Liver (tissue), 8 donors: ENCODE measurements at regions not wholly inside any gene's neighbourhood (a gene's known extent, or its start where the extent isn't known, plus 50 kb on each side); places are given as distances from the start of the nearest gene placed in this dataset.

Experiments used
- DNase-seq: peaks from one replicate; pipeline ENCODE4 v3.0.0-alpha.2; 2017; ENCODE audit warnings: low spot score
- H3K27ac ChIP-seq, 2 donors: one replicate each; pipeline ENCODE4 v1.7.0; 2013; ENCODE audit warnings: inconsistent platforms in 2 of 2, low read length in 2 of 2, control low read depth in 1 of 2, low read depth in 1 of 2, mild to moderate bottlenecking in 1 of 2
- H3K27me3 ChIP-seq, 4 donors: one replicate each; pipeline versions ENCODE4 v1.6.1 to v1.7.0; 2013; ENCODE audit warnings: low read length in 3 of 4, inconsistent platforms in 1 of 4, mild to moderate bottlenecking in 1 of 4, moderate library complexity in 1 of 4; ENCODE audit not compliant: control insufficient read depth in 4 of 4, insufficient read depth in 4 of 4
- H3K36me3 ChIP-seq, 4 donors: one replicate each; pipeline versions ENCODE4 v1.6.1 to v1.7.0; 2013; ENCODE audit warnings: low read length in 3 of 4, mild to moderate bottlenecking in 3 of 4, low read depth in 1 of 4, moderate library complexity in 1 of 4; ENCODE audit not compliant: control insufficient read depth in 4 of 4, insufficient read depth in 3 of 4
- H3K4me1 ChIP-seq, 4 donors: one replicate each; pipeline versions ENCODE4 v1.6.1 to v1.7.0; 2013; ENCODE audit warnings: low read length in 3 of 4, mild to moderate bottlenecking in 3 of 4, moderate library complexity in 1 of 4; ENCODE audit not compliant: control insufficient read depth in 4 of 4, insufficient read depth in 4 of 4
- H3K4me3 ChIP-seq, 3 donors: one replicate each; pipeline versions ENCODE4 v1.6.1 to v1.7.0; 2013; ENCODE audit warnings: low read length in 3 of 3, control low read depth in 1 of 3, low read depth in 1 of 3, mild to moderate bottlenecking in 1 of 3
- H3K9ac ChIP-seq, 2 donors: one replicate each; pipeline ENCODE4 v1.7.0; 2013; ENCODE audit warnings: low read length in 2 of 2, mild to moderate bottlenecking in 2 of 2, moderate library complexity in 2 of 2, control low read depth in 1 of 2, low read depth in 1 of 2
- H3K9me3 ChIP-seq, 4 donors: one replicate each; pipeline versions ENCODE4 v1.6.1 to v1.7.0; 2013; ENCODE audit warnings: low read length in 3 of 4; ENCODE audit not compliant: control insufficient read depth in 4 of 4
- ATF3 ChIP-seq: IDR thresholded peaks from 2 replicates; pipeline ENCODE4 v1.6.1; 2016; ENCODE audit warnings: antibody characterized with exemption
- CTCF ChIP-seq: fragments of 150-350 bp; IDR thresholded peaks from 2 replicates; pipeline ENCODE4 v1.5.1; 2017; ENCODE audit warnings: improper control_type of control experiment, low read depth, low read length; ENCODE audit not compliant: missing input control
- EGR1 ChIP-seq, 2 donors: IDR thresholded peaks; 2 replicates each; pipeline ENCODE4 v1.6.1; 2016 to 2018; ENCODE audit warnings: antibody characterized with exemption in 2 of 2, low read depth in 2 of 2
- FOXA1 ChIP-seq: IDR thresholded peaks from 2 replicates; pipeline ENCODE4 v1.6.1; 2016; ENCODE audit warnings: antibody characterized with exemption
- FOXA2 ChIP-seq: IDR thresholded peaks from 2 replicates; pipeline ENCODE4 v1.6.1; 2016; ENCODE audit warnings: antibody characterized with exemption
- GABPA ChIP-seq, 2 donors: IDR thresholded peaks in 1 of 2; conservative IDR thresholded peaks in 1 of 2; 2 replicates each; pipeline ENCODE4 v1.6.1; 2016; ENCODE audit warnings: antibody characterized with exemption in 2 of 2, mild to moderate bottlenecking in 1 of 2, moderate library complexity in 1 of 2
- HNF4A ChIP-seq, 2 donors: conservative IDR thresholded peaks; 2 replicates each; pipeline ENCODE4 v1.6.1; 2016; ENCODE audit warnings: antibody characterized with exemption in 2 of 2, mild to moderate bottlenecking in 2 of 2
- HNF4G ChIP-seq: IDR thresholded peaks from 2 replicates; pipeline ENCODE4 v1.6.1; 2016; ENCODE audit warnings: antibody characterized with exemption
- JUND ChIP-seq, 2 donors: IDR thresholded peaks; 2 replicates each; pipeline ENCODE4 v1.6.1; 2016; ENCODE audit warnings: antibody characterized with exemption in 2 of 2
- MAX ChIP-seq: IDR thresholded peaks from 2 replicates; pipeline ENCODE4 v1.6.1; 2016; ENCODE audit warnings: antibody characterized with exemption
- NR2F2 ChIP-seq: IDR thresholded peaks from 2 replicates; pipeline ENCODE4 v1.6.1; 2016; ENCODE audit warnings: antibody characterized with exemption
- RAD21 ChIP-seq, 2 donors: IDR thresholded peaks; 2 replicates each; pipeline ENCODE4 v1.6.1; 2016; ENCODE audit warnings: antibody characterized with exemption in 2 of 2, mild to moderate bottlenecking in 2 of 2
- REST ChIP-seq: IDR thresholded peaks from 2 replicates; pipeline ENCODE4 v1.6.1; 2016; ENCODE audit warnings: antibody characterized with exemption, mild to moderate bottlenecking
- RXRA ChIP-seq, 2 donors: IDR thresholded peaks; 2 replicates each; pipeline ENCODE4 v1.6.1; 2017 to 2018; ENCODE audit warnings: antibody characterized with exemption in 2 of 2, mild to moderate bottlenecking in 1 of 2
- SP1 ChIP-seq: IDR thresholded peaks from 2 replicates; pipeline ENCODE4 v1.6.1; 2018; ENCODE audit warnings: antibody characterized with exemption, mild to moderate bottlenecking
- TAF1 ChIP-seq: conservative IDR thresholded peaks from 2 replicates; pipeline ENCODE4 v1.6.1; 2016; ENCODE audit warnings: antibody characterized with exemption, mild to moderate bottlenecking
- YY1 ChIP-seq: IDR thresholded peaks from 2 replicates; pipeline ENCODE4 v1.6.1; 2016; ENCODE audit warnings: antibody characterized with exemption, mild to moderate bottlenecking
- ZBTB33 ChIP-seq: IDR thresholded peaks from 2 replicates; pipeline ENCODE4 v1.6.1; 2016; ENCODE audit warnings: antibody characterized with exemption
- WGBS: extraction: QIAGEN DNeasy Blood & Tissue Kit; methylation state at CpG from one replicate; pipeline ENCODE4 v1.1.7; 2013; 5-methylcytosine and 5-hydroxymethylcytosine counted together
- donor health status: healthy.
- donor health status: healthy.
- donor health status: healthy.
- donor health status: healthy.
- donor health status: healthy.

- TF ChIP-seq GABPA (IDR thresholded peaks at IDR 0.05 in 1 of 2, conservative IDR thresholded peaks at IDR 0.05 in 1 of 2) (no peak), SP1 (no peak)
- Histone ChIP-seq H3K4me1 (no peaks in the 10 kb centered on the region), H3K9me3 (peaks cover 0 to 1% (median 0%) of the 10 kb centered on the region in 4 donors), H3K36me3 (no peaks in the 10 kb centered on the region), H3K9ac (no peak overlapping the region), H3K27ac (no peak overlapping the region), H3K27me3 (no peaks in the 10 kb centered on the region), H3K4me3 (no peak overlapping the region)
- no peak for DNase-seq
- WGBS, result 91% methylated on average over 4 of the region's 4 CpGs
Measured at GRCh38 chr15:81957698-81958097, 88.1 kb downstream of the MEX3B start.

GRCh38 chr15:81955382-81956062 is 90.3 kb downstream of the MEX3B start:
- TF ChIP-seq GABPA (IDR thresholded peaks at IDR 0.05 in 1 of 2, conservative IDR thresholded peaks at IDR 0.05 in 1 of 2), result no peak
- TF ChIP-seq HNF4A (conservative IDR thresholded peaks at IDR 0.05), result no peak
- TF ChIP-seq ZBTB33, result no peak
- TF ChIP-seq MAX, result no peak
- TF ChIP-seq YY1, result no peak
- TF ChIP-seq EGR1 (IDR thresholded peaks at IDR 0.05; ENCODE audit: low read depth in 2 of 2), result no peak
- TF ChIP-seq FOXA2, result no peak
- TF ChIP-seq HNF4G, result no peak
- no peak for TF ChIP-seq CTCF
- TF ChIP-seq RAD21 (IDR thresholded peaks at IDR 0.05), result no peak
- no peak for TF ChIP-seq SP1
- TF ChIP-seq JUND (IDR thresholded peaks at IDR 0.05), result no peak
- TF ChIP-seq RXRA (IDR thresholded peaks at IDR 0.05), result no peak
- no peak for TF ChIP-seq FOXA1
- no peak for TF ChIP-seq TAF1
- no peak for TF ChIP-seq ATF3
- TF ChIP-seq REST, result no peak
- TF ChIP-seq NR2F2, result no peak
- H3K27ac ChIP-seq, result no peak overlapping the region
- WGBS, result 79% methylated on average over 6 of the region's 6 CpGs
- no peaks in the 10 kb centered on the region for H3K4me1 ChIP-seq
- H3K9me3 ChIP-seq, result peaks cover 0 to 1% (median 0%) of the 10 kb centered on the region in 4 donors
- H3K36me3 ChIP-seq, result no peaks in the 10 kb centered on the region
- H3K27me3 ChIP-seq, result no peaks in the 10 kb centered on the region
- H3K9ac ChIP-seq, result no peak overlapping the region
- no peak overlapping the region for H3K4me3 ChIP-seq
- DNase-seq, result no peak
